ENCODE measurements at regions not wholly inside any gene's neighbourhood (a gene's known extent, or its start where the extent isn't known, plus 50 kb on each side); places are given as distances from the start of the nearest gene placed in this dataset.

- H3K27ac ChIP-seq = peak overlapping the region in 1 of 2 donors; percentile 30
- no peaks in the 10 kb centered on the region for H3K27me3 ChIP-seq
- no peaks in the 10 kb centered on the region for H3K9me3 ChIP-seq
- DNase-seq = no peak
- intact Hi-C loops (cut with DNase I; ENCODE audit: low total_unique reads) = no loop called here
- TF ChIP-seq POLR2A (IDR thresholded peaks at IDR 0.05) (no peak), CTCF (IDR thresholded peaks at IDR 0.05) (no peak)
- H3K4me1 ChIP-seq = no peaks in the 10 kb centered on the region
- H3K4me3 ChIP-seq = no peak overlapping the region
- no peaks in the 10 kb centered on the region for H3K36me3 ChIP-seq
Observed at GRCh38 chr3:94967196-94967595, 904.3 kb downstream of the NSUN3 start.

GRCh38 chr3:94968519-94968918, 905.7 kb downstream of the NSUN3 start:
- no peak for TF ChIP-seq POLR2A (IDR thresholded peaks at IDR 0.05)
- no peak for TF ChIP-seq CTCF (IDR thresholded peaks at IDR 0.05)
- no peaks in the 10 kb centered on the region for H3K27me3 ChIP-seq
- no peaks in the 10 kb centered on the region for H3K36me3 ChIP-seq
- intact Hi-C loops (cut with DNase I; ENCODE audit: low total_unique reads) = no loop called here
- no peak for DNase-seq
- H3K4me3 ChIP-seq = no peak overlapping the region
- H3K4me1 ChIP-seq = no peaks in the 10 kb centered on the region
- peak overlapping the region in 1 of 2 donors; percentile 38 for H3K27ac ChIP-seq
- H3K9me3 ChIP-seq = no peaks in the 10 kb centered on the region

- DNase-seq = no peak
- H3K4me3 ChIP-seq = no peak overlapping the region
- H3K27me3 ChIP-seq = no peaks in the 10 kb centered on the region
- no peak for TF ChIP-seq CTCF (IDR thresholded peaks at IDR 0.05)
- H3K36me3 ChIP-seq = no peaks in the 10 kb centered on the region
- H3K27ac ChIP-seq = no peak overlapping the region
- H3K9me3 ChIP-seq = no peaks in the 10 kb centered on the region
- intact Hi-C loops (cut with DNase I; ENCODE audit: low total_unique reads) = no loop called here
- no peaks in the 10 kb centered on the region for H3K4me1 ChIP-seq
Observed at GRCh38 chr3:94972066-94972465, 909.2 kb downstream of the NSUN3 start.

- intact Hi-C loops (cut with DNase I; ENCODE audit: low total_unique reads) = no loop called here
- Histone ChIP-seq H3K9me3 (no peaks in the 10 kb centered on the region), H3K36me3 (no peaks in the 10 kb centered on the region), H3K27me3 (no peaks in the 10 kb centered on the region), H3K4me1 (no peaks in the 10 kb centered on the region), H3K27ac (no peak overlapping the region), H3K4me3 (no peak overlapping the region)
- DNase-seq = no peak
- TF ChIP-seq POLR2A (IDR thresholded peaks at IDR 0.05) (no peak), CTCF (IDR thresholded peaks at IDR 0.05) (no peak)
Observed at GRCh38 chr3:94978084-94978483, 915.2 kb downstream of the NSUN3 start.

- intact Hi-C loops (cut with DNase I; ENCODE audit: low total_unique reads) = no loop called here
- no peak overlapping the region for H3K27ac ChIP-seq
- H3K9me3 ChIP-seq = no peaks in the 10 kb centered on the region
- no peaks in the 10 kb centered on the region for H3K27me3 ChIP-seq
- H3K36me3 ChIP-seq = no peaks in the 10 kb centered on the region
- no peak overlapping the region for H3K4me3 ChIP-seq
- no peaks in the 10 kb centered on the region for H3K4me1 ChIP-seq
- TF ChIP-seq POLR2A (IDR thresholded peaks at IDR 0.05) = no peak
- no peak for DNase-seq
Observed at GRCh38 chr3:94985778-94986177, 922.9 kb downstream of the NSUN3 start.
